GM12892 (cell line): ENCODE measurements at regions not wholly inside any gene's neighbourhood (a gene's known extent, or its start where the extent isn't known, plus 50 kb on each side); places are given as distances from the start of the nearest gene placed in this dataset.

Experiments used
- DNase-seq: peaks from one replicate; pipeline ENCODE4 v3.0.0; 2011; ENCODE audit not compliant: insufficient read length
- FAIRE-seq: peaks from 2 replicates; lab custom pipeline; 2011; peaks lifted over from hg19 to GRCh38; lab: Jason Lieb, UNC
- POLR2A ChIP-seq: IDR thresholded peaks from 2 replicates; pipeline ENCODE4 v1.6.1; 2011; ENCODE audit warnings: low read depth, low read length, control low read depth
- POLR2AphosphoS5 ChIP-seq: IDR thresholded peaks from 2 replicates; pipeline ENCODE4 v1.6.1; 2011; ENCODE audit warnings: low read depth, low read length, control low read depth
- TAF1 ChIP-seq: IDR thresholded peaks from 2 replicates; pipeline ENCODE4 v1.6.1; 2011; ENCODE audit warnings: low read depth, mild to moderate bottlenecking, control low read depth, low read length, borderline replicate concordance

DNA sequence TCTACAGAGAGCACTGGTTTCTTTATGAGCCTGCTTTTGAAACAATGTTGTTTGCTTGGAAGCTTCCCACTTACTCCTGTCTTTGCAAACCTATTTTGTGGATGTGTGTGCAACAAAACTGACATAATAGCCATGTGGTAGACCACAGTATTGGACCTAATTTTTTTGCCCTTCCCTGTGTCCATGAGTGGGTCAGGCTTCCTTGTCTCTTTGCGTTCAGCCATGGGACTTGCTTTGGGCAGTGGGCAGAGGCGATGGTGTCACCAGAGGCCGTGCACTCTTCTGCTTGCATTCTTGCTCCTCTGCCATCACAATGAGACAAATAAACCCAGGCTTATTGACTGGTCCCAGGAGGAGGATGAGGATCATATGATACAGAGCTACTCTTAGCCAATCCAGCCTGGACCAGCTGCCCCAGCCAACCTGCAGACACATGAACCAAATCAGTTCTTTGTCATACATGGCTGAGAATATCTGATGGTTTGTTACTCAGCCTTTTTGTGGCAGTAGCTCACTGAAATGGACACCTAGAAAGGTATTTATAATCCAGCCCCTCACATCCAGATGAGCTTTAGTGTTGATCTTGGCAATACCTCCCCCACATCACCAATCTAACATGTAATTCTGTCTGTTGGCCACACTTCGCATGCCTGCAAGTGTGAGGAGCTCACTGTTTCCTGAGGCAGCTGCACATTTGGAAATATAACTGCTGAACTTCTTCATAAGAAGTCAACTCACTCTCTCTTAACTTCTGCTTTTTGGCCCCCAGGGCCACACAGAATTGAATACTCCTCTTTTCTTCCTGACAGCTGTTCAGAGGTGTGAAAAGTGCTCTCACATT lies 427.8 kb upstream of the ZMIZ1 start:
- DNase-seq = no peak
- TF ChIP-seq POLR2A (no peak), POLR2AphosphoS5 (no peak), TAF1 (no peak)

DNA sequence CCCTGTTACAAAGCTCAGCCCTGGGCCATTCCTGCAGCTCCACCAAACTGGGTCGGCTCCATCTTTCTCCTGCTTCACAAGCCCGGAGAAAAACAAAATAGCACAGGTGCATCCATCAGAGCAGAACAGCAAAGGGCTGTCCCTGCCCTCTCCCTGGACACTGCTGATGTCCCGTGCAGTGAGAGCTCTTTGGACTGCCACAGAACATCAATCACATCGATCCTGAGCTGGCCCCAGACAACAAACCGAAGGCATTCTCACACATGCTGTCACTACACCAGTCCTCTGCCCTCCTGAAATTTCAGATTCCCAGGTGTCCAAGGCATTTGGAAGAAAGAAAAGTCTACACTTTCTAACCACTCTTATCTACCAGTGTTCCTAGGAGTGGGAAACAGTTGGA lies 427.1 kb upstream of the ZMIZ1 start:
- DNase-seq (no peak), FAIRE-seq (no peak)
- no peak for TF ChIP-seq POLR2AphosphoS5

More for the DNA sequence above, 427.8 kb upstream of the ZMIZ1 start:
- no peak for FAIRE-seq

DNA sequence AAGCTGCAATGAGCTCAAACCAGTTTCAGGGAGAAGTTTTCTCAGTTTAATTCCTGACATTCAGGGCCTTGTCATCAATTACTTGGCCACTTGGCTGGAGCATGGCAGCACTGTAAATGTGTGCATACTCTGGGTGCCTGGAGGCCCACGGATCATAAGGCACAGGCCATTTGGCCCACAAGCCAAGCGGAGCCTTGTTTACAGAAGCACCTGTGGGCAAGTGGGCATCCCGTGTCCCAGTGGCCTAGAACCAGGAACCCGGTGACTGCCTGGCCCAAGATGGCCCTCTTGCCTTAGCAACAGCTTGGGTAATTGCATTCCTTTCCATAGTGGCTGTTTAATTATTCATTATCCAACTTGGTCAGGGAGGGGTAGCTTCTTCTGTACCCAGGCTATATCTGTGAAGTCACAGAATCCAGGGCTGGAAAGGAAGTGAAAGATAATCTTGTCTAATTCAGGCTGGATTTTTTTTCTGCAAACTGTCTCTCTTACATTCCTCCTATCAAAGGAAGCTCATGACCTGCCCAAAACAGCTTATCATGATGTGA lies 426.4 kb upstream of the ZMIZ1 start:
- TF ChIP-seq TAF1 (no peak), POLR2AphosphoS5 (no peak)
- DNase-seq (no peak), FAIRE-seq (no peak)

DNA sequence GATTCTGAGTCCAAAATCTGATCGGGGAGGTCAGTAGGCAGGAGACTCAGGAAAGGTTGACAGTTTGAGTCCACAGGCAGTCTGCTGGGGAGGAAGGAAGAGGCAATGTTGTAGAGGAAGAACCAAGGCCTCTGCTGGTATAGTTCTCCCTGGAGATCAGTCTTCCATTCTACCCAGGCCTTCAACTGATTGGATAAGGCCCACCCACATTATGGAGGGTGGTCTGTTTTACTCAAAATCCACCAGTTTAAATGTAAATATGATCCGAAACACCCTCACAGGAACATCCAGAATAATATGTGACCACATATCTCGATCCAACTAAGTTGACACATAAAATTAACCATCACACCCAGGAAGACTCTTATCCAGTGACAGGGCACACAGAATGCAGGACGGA lies 425.3 kb upstream of the ZMIZ1 start:
- no peak for FAIRE-seq
- TF ChIP-seq TAF1 (no peak), POLR2A (no peak), POLR2AphosphoS5 (no peak)

DNA sequence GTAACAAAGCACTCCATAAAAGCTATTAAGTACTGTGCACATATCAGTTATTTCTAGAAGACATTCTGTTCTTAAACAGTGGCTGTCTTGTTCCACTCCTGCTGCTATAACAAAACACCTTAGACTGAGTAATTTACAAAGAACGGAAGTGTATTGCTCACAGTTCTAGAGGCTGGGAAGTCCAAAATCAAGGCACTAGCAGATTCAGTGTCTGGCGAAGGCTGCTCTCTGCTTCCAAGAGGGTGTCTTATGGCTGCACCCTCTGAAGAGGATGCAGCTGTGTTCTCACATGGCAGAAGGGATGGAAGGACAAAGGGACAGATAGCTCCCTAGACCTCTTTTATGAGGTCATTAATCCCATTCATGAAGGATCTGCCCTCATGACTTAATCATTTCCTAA lies 424.2 kb upstream of the ZMIZ1 start:
- FAIRE-seq (no peak), DNase-seq (no peak)
- TF ChIP-seq TAF1 (no peak), POLR2A (no peak), POLR2AphosphoS5 (no peak)

More for the DNA sequence above, 425.3 kb upstream of the ZMIZ1 start:
- DNase-seq = no peak

DNA sequence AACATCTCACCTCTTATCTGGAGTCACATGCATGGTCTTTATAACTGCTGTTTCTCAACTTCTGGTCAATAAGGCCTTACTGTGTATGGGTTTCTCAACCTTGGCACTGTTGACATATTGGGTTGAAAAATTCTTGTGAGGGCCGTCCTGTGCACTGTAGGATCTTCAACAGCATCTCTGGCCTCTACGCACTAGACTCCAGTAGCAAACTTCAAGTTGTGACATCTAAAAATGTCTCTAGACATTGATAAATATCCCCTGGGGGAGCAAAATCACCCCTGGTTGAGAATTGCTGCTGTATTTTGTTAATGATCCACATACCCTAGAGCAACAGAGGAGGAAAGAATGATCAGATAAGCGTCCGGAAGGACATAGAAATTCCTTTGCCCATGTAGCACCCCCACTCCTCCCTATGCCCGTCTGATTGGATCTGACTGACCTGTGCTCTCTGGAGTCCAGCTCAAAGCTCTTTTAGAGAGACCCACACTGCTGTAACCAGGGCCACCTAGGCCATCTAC lies 423.5 kb upstream of the ZMIZ1 start:
- DNase-seq (no peak), FAIRE-seq (no peak)
- TF ChIP-seq POLR2AphosphoS5 (no peak), TAF1 (no peak), POLR2A (no peak)

DNA sequence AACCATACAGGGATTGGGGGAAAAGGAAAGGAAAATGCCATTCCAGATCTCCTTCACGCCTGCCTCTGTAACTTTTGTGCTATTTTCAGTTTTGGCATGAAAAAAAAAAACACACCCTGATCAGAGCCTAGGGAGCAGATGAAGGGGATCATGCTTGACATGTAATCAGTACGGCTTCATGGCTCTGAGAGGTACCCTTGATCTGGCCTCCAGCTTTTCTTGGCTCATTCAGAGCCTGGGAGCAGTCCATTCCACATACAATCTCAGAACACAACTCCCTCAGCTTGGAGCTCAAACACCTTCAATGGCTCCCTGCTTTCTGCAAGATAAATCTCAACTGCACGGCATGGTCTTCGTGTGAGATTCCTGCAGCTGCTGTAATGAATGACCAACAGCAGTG lies 422.8 kb upstream of the ZMIZ1 start:
- DNase-seq (no peak), FAIRE-seq (no peak)
- no peak for TF ChIP-seq TAF1
- no peak for TF ChIP-seq POLR2A
- no peak for TF ChIP-seq POLR2AphosphoS5

DNA sequence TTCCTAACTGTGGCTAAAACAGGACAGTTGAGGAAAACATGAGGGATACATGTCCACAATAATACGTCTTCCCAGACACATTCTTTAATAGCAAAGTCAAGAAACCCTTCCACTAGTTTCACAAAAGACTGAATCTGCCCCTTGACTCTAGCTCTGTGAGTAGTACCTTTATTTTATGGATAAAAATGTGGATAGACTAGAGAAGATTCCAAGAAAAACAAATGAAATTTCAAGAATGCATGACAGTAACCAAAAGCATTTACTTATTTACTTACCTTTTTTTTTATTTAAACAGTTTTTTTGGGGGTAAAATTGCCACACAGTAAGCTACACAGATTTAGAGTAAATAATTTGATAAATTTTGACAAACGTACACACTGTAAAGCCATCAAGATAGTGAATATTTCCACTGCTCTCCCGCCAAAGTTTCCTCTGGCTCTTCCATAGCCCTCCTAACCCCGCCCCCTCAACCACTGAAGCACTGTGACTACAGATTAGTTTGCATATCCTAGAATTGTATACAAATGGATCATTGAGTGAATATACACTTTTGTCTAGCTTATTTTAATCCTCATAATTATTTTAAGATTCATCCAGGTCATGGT lies 420.4 kb upstream of the ZMIZ1 start:
- no peak for TF ChIP-seq POLR2A
- TF ChIP-seq TAF1 = no peak
- TF ChIP-seq POLR2AphosphoS5 = no peak
- FAIRE-seq (no peak), DNase-seq (no peak)

DNA sequence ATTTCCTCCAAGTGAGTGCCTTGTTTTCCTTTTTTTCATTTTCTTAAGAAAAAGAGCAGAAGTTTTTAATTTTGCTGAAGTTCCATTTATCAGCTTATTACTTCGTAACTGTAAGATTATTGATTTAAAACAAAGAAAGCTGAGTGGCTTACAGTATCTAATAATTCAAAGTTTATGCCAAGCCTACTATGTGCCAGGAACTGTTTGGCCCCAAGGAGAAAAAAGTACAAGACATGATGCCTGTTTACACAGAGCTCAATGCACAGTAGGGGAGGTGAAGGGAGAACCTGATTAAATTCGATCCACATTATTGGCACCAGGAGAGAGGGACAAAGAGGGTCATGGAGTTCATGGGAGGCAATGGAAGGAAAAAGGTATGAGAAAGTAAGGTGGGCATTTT lies 419.3 kb upstream of the ZMIZ1 start:
- FAIRE-seq (no peak), DNase-seq (no peak)
- TF ChIP-seq POLR2AphosphoS5 (no peak), POLR2A (no peak), TAF1 (no peak)

DNA sequence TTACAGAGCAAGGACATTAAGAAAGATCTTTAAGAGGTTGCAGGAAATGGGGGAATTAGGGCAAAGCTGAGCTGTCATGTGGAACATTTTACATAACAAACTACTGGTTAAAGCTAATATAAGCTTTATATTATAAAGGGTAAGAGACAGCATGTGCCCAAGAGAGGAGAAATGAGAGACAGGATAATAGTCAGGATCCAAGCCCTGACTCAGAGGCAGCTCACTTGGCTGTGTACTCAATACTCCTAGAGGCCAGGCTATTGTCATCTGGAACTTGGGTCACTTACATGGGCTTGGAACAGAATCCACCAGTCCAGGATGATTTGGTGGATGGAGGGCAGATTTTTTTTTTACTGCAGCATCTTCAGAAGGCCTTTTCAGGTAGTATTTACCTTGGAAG lies 418.6 kb upstream of the ZMIZ1 start:
- DNase-seq (no peak), FAIRE-seq (no peak)
- TF ChIP-seq POLR2AphosphoS5 (no peak), TAF1 (no peak), POLR2A (no peak)

DNA sequence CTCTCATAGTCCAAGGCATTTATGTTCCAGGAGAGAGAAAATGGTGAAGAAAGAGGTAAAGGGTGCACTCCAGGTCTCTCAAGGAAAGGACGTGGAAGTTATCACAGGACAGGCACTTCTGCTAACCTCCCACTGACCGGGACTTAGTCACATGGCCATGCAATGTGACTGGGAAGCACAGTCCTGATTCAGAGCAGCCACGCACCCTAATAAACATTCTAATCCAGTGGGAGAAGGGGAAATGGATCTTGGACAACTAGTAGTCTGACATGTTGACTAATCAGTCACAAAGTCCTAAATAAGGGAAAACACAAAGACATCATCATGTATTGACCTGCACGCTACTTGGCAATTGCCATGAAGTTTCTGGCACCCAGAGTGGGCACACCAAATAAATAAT lies 417.5 kb upstream of the ZMIZ1 start:
- no peak for DNase-seq
- FAIRE-seq = no peak
- no peak for TF ChIP-seq POLR2AphosphoS5
- TF ChIP-seq POLR2A = no peak
- TF ChIP-seq TAF1 = no peak

DNA sequence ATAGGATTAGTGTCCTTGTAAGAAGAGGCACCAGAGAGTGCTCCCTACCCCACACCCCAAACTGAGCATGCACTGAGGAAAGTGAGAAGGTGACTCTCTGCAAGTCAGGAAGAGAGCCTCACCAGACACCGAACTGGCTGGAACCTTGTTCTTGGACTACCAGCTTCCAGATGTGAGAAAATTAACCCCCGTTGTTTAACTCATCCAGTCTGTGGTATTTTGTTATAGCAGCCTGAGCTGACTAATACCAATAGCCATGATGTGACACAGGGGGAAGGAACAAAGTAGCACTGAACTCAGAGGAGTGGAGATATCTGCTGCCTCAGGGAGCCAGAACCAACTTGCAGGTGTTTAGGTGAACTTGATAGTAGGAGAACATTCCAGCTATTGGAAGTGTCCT lies 415.2 kb upstream of the ZMIZ1 start:
- no peak for TF ChIP-seq POLR2AphosphoS5
- no peak for TF ChIP-seq TAF1
- no peak for TF ChIP-seq POLR2A
- no peak for FAIRE-seq
- no peak for DNase-seq
